ENCODE measurements at regions not wholly inside any gene's neighbourhood (a gene's known extent, or its start where the extent isn't known, plus 50 kb on each side); places are given as distances from the start of the nearest gene placed in this dataset.

- TF ChIP-seq, protein P1, sequence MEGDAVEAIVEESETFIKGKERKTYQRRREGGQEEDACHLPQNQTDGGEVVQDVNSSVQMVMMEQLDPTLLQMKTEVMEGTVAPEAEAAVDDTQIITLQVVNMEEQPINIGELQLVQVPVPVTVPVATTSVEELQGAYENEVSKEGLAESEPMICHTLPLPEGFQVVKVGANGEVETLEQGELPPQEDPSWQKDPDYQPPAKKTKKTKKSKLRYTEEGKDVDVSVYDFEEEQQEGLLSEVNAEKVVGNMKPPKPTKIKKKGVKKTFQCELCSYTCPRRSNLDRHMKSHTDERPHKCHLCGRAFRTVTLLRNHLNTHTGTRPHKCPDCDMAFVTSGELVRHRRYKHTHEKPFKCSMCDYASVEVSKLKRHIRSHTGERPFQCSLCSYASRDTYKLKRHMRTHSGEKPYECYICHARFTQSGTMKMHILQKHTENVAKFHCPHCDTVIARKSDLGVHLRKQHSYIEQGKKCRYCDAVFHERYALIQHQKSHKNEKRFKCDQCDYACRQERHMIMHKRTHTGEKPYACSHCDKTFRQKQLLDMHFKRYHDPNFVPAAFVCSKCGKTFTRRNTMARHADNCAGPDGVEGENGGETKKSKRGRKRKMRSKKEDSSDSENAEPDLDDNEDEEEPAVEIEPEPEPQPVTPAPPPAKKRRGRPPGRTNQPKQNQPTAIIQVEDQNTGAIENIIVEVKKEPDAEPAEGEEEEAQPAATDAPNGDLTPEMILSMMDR (IDR thresholded peaks at IDR 0.05; ENCODE audit: low read depth, low read length), result no peak
- DNase-seq (ENCODE audit: extremely low read depth, low read depth), result no peak
Measured at GRCh38 chr13:75102001-75102716, 379.8 kb downstream of the TBC1D4 start.

DNA sequence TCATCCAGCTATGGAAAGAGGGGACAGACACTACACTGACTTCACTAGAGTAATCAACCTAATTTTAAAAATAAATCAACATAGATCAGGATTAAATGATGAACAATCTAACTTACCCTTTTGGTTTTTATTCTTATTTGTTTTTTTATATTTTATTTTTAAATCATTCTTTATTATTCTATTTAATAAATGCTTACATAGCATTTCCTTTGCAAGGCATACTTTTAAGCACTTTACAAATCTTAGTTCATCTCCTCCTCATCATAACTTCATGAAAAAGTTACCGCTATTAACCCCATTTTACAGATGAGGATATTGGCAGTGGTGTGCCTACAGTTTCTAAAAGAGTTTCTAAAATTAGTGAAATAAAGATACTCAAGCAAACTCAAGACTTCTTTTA lies 380.6 kb downstream of the TBC1D4 start:
- TF ChIP-seq, protein P1 (IDR thresholded peaks at IDR 0.05; ENCODE audit: low read depth, low read length), result no peak
- DNase-seq (ENCODE audit: extremely low read depth, low read depth), result no peak

DNA sequence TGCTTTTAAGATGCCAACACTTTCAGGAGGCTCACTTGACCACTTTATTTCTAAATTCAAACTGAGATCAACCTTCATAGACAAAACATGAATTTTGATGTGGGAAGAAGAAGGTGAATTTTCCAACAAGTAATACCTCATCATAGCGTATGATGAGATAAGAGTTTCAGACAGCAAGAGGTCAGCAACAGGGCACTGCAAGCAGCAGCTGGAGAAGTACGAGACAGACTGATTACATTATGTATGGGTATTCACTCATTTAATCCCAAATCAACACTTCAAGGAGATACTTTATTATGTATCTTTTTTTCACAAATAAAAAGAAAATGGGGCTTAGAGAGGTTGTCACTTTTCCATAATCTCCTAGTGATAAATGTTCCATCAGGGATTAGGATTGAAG lies 389.8 kb downstream of the TBC1D4 start:
- no peak for DNase-seq (ENCODE audit: extremely low read depth, low read depth)
- TF ChIP-seq, protein P1 (IDR thresholded peaks at IDR 0.05; ENCODE audit: low read depth, low read length), result no peak

- no peak for DNase-seq (ENCODE audit: extremely low read depth, low read depth)
Measured at GRCh38 chr13:75091718-75092117, 390.3 kb downstream of the TBC1D4 start.

DNA sequence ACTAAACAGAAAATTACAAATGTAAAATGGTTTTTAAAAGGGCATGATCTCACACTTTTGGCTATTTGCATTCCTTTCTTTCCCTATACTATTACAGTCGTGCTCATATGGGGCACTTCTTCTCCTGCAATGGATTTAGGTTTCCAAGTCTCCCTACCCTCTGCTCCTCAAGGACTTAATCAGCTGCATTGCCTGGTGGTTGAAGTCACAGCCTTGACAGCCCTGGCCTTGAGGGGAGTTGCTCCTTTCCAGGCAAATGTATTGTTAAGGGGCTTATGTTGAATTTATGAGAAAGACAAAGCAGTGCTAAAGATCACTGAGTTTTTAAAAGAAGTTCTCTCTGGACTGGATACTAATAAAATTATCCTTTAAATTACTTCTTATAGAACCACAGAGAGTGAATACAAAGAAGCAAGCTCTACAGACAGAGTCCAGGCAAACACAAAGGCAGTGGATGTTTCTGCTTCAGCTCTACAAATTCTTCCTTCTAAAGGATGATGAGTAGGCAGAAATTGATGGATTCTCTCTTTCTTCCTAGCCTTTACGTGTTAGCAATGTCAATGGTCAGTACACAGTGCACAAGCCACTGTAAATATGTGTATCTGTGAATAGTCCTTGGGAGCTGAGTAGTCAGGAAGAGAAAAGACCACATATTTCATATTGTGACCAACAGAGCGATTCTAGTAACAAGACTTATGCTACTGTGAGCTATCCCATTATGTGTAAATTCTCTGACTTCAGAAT lies 390.9 kb downstream of the TBC1D4 start:
- TF ChIP-seq, protein P1 (IDR thresholded peaks at IDR 0.05; ENCODE audit: low read depth, low read length), result no peak
- no peak for DNase-seq (ENCODE audit: extremely low read depth, low read depth)

More at GRCh38 chr13:75091718-75092117, 390.3 kb downstream of the TBC1D4 start:
- TF ChIP-seq, protein P1 (IDR thresholded peaks at IDR 0.05; ENCODE audit: low read depth, low read length), result no peak

DNA sequence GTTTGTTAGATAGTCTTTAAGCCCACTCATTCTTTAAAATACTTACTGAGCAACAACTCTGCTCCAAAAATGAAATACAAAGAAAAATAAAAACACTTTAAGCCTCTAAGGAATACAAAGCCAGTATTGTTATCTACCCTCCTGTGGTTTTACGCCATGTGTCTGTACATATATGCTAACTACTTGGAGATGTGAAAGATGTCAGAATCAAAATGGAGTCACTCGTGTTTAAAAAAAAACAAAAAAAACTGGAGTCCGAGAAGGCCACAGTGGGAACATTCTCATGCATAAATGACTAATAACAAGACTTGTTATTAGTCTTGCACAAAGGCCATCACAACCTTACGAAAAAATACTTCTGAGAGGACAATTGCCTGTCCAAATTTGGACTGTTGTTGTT lies 393.1 kb downstream of the TBC1D4 start:
- TF ChIP-seq, protein P1 (IDR thresholded peaks at IDR 0.05; ENCODE audit: low read depth, low read length), result no peak
- DNase-seq (ENCODE audit: extremely low read depth, low read depth), result no peak

DNA sequence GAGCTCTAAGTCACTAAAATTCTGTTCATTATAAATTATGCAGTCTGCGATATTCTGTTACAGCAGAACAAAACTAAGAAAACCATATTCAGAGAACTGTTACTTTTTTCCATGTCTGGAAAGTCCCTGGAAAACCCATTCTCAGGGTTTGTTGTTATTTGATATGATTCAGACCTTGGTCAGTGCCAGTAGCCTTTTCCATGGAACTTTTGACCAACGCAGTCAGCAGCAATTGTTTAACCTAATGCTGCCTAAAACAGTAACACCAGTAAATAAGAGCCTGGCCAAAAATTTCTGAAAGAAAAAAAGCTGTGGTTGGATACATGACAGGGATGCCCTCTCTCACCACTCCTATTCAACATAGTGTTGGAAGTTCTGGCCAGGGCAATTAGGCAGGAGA lies 402.7 kb downstream of the TBC1D4 start:
- TF ChIP-seq, protein P1 (IDR thresholded peaks at IDR 0.05; ENCODE audit: low read depth, low read length), result no peak
- no peak for DNase-seq (ENCODE audit: extremely low read depth, low read depth)

All from AG09319 (cell line).